Transverse colon (tissue), 4 donors: ENCODE measurements at regions not wholly inside any gene's neighbourhood (a gene's known extent, or its start where the extent isn't known, plus 50 kb on each side); places are given as distances from the start of the nearest gene placed in this dataset.

Source experiments
- DNase-seq: peaks from one replicate; pipeline ENCODE4 v3.0.0-alpha.2; 2019
- H3K27ac ChIP-seq, 4 donors: fragments of 200-600 bp; sonication (generic); 2 replicates each; pipeline ENCODE4 v1.5.1; 2016 to 2018; ENCODE audit warnings: inconsistent platforms in 4 of 4
- H3K27me3 ChIP-seq: fragments of 200-600 bp; sonication (generic); 2 replicates; pipeline ENCODE4 v1.5.1; 2017; ENCODE audit warnings: inconsistent platforms
- H3K36me3 ChIP-seq, 4 donors: fragments of 200-600 bp; sonication (generic); 2 replicates each; pipeline ENCODE4 v1.5.1; 2017 to 2019; ENCODE audit warnings: inconsistent platforms in 4 of 4
- H3K4me1 ChIP-seq, 4 donors: fragments of 200-600 bp; sonication (generic); 2 replicates each; pipeline ENCODE4 v1.5.1; 2017 to 2020; ENCODE audit warnings: inconsistent platforms in 4 of 4
- H3K4me3 ChIP-seq, 4 donors: fragments of 200-600 bp; sonication (generic); 1 replicate in 1 of 4; 2 replicates in 3 of 4; pipeline versions ENCODE4 v1.5.1 to v1.6.1; 2017 to 2019; ENCODE audit warnings: inconsistent platforms in 4 of 4
- H3K9me3 ChIP-seq, 2 donors: fragments of 200-600 bp; sonication (generic); 2 replicates each; pipeline ENCODE4 v1.5.1; 2017 to 2019; ENCODE audit warnings: inconsistent platforms in 2 of 2
- EP300 ChIP-seq: sonication (generic); formaldehyde crosslinking; IDR thresholded peaks from one replicate; pipeline ENCODE4 v1.6.1; 2017; ENCODE audit warnings: antibody characterized with exemption, low read depth
- POLR2A ChIP-seq: fragments of 450-650 bp; IDR thresholded peaks from one replicate; pipeline ENCODE4 v1.6.1; 2016; ENCODE audit warnings: antibody characterized with exemption, mild to moderate bottlenecking, moderate library complexity
- POLR2AphosphoS5 ChIP-seq, 3 donors: sonication (generic); formaldehyde crosslinking; IDR thresholded peaks; one replicate each; pipeline ENCODE4 v1.6.1; 2016; ENCODE audit warnings: antibody characterized with exemption in 3 of 3
- WGBS, 2 donors: methylation state at CpG; one replicate each; pipeline ENCODE4 v1.1.5; 2018; ENCODE audit warnings: low coverage in 1 of 2; 5-methylcytosine and 5-hydroxymethylcytosine counted together
- in situ Hi-C, 4 donors: fragments of 200-750 bp; cut with MboI; loops; one replicate each; pipeline versions ENCODE4 v1.15.0 to v1.15.1; 2017; ENCODE audit warnings: low sequenced_read_pairs in 3 of 4, low pct_ligation_motif_present in 1 of 4, low pct_unique_long_range_greater_than_20kb in 1 of 4
- intact Hi-C: fragments of 100-400 bp; cut with DNase I; formaldehyde crosslinking; loops from one replicate; pipeline ENCODE4 v1.15.1; 2023; ENCODE audit warnings: low total_unique reads
- TF ChIP-seq, protein P1 (sequence below), 5 experiments: fragments of 200-600 bp in 3 of 5; fragments of 450-650 bp in 2 of 5; sonication (generic) in 3 of 5; IDR thresholded peaks; 1 replicate in 2 of 5; 2 replicates in 3 of 5; pipeline ENCODE4 v1.5.1; 2016 to 2017; ENCODE audit warnings: antibody characterized with exemption in 5 of 5, inconsistent platforms in 3 of 5, mild to moderate bottlenecking in 2 of 5, moderate library complexity in 1 of 5

DNA sequence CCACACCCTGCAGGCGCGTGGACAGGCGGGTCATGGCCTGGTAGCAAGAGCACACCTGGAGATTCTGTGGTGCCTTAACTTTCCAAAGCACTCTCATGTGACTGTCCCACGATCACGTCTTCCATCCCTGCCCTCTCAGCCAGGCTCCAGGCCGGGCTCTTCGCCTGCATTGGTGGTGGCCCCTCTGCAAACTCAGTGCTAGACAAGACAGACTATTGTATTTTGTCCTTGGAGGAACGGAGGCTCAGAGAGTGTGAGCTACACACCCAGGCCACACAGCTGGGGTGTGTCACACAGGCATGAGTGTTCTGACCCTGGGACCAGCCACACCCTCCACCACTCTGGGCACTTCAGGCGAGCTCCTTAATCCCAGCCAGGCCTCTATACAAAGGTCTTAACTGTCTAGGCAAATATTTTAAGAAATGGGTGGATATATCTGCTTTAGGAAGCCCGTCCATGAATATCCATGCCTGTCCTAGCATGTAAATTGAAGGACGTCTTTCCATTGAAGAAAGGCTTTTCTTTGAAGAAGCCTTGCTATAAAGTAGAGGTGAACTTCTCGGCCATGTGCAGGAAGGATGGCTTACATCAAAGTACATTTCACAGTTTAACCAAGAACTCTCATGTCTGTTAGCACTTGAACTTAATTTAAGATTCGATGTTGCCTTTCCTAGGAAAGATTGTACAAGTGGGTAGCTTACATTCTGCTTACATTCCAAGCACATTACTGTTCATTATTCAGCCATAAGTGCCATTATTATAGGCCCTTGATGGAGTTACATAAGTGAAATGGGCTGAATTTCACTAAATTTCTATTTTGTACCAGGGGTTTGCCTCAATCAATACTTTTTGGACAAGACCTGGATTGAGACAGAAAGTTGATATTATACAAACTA is 263.9 kb downstream of the DLL1 start:
- intact Hi-C loops = no loop called here
- TF ChIP-seq POLR2A (no peak), POLR2AphosphoS5 (IDR thresholded peaks at IDR 0.05) (peak in 1 of 3 donors; percentile 43)
- Histone ChIP-seq H3K36me3 (no peaks in the 10 kb centered on the region), H3K4me3 (no peak overlapping the region), H3K27me3 (peaks cover 11% of the 10 kb centered on the region), H3K27ac (peak overlapping the region; percentile 23 to 74 (median 38)), H3K9me3 (no peaks in the 10 kb centered on the region), H3K4me1 (peaks cover 16 to 32% (median 18%) of the 10 kb centered on the region in 4 donors)
- no peak for DNase-seq
- in situ Hi-C loops = no loop called here
- WGBS, 2 donors = 63 to 66% methylated on average over 4 to 13 of the region's 13 CpGs

GRCh38 chr6:170025935-170026750 is 264.7 kb downstream of the DLL1 start:
- TF ChIP-seq POLR2A (no peak), EP300 (no peak), POLR2AphosphoS5 (IDR thresholded peaks at IDR 0.05) (peak; percentile 18 to 26 (median 24))
- TF ChIP-seq, protein P1, sequence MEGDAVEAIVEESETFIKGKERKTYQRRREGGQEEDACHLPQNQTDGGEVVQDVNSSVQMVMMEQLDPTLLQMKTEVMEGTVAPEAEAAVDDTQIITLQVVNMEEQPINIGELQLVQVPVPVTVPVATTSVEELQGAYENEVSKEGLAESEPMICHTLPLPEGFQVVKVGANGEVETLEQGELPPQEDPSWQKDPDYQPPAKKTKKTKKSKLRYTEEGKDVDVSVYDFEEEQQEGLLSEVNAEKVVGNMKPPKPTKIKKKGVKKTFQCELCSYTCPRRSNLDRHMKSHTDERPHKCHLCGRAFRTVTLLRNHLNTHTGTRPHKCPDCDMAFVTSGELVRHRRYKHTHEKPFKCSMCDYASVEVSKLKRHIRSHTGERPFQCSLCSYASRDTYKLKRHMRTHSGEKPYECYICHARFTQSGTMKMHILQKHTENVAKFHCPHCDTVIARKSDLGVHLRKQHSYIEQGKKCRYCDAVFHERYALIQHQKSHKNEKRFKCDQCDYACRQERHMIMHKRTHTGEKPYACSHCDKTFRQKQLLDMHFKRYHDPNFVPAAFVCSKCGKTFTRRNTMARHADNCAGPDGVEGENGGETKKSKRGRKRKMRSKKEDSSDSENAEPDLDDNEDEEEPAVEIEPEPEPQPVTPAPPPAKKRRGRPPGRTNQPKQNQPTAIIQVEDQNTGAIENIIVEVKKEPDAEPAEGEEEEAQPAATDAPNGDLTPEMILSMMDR (IDR thresholded peaks at IDR 0.05) = no peak
- in situ Hi-C loops (no loop called here), intact Hi-C loops (no loop called here)
- H3K36me3 ChIP-seq = no peaks in the 10 kb centered on the region
- peaks cover 14 to 29% (median 16%) of the 10 kb centered on the region in 4 donors for H3K4me1 ChIP-seq
- no peak overlapping the region for H3K4me3 ChIP-seq
- H3K27me3 ChIP-seq = peaks cover 11% of the 10 kb centered on the region
- DNase-seq = peak; percentile 59
- H3K9me3 ChIP-seq = no peaks in the 10 kb centered on the region
- WGBS, 2 donors = 71% methylated on average over 20 of the region's 23 CpGs; no CpG with 5 or more reads in 1 of the 2 donors
- peak overlapping the region in 2 of 4 donors; percentile 27 to 74 for H3K27ac ChIP-seq

DNA sequence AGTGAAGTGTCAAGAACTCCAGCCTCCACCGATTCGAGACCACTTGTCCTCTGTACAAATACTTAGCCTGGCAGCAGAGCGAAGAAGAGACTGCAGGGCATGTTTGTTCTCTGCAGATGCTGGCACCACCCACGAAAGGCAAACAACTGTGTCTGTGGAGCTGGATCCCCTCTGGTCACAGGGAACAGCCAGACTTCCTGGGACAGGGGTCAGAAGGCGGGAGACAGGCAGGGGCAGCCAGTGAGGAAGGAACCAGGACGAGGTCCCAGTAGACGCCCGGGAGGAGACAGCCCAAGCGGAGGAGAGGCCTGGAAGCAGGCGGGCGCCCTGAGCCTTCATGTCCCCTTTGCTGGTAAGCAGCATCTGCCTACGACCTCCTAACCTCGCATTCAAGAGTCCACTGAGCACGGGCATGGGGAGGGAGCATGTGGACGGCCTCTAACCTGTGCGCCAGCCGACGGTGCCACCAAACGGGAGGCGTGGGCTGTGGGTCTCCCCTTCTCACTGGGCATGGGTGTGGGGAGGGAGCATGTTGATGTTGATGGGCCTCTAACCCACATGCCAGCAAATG is 265.5 kb downstream of the DLL1 start:
- DNase-seq = no peak
- Histone ChIP-seq H3K27ac (peak overlapping the region; percentile 24 to 74 (median 32)), H3K27me3 (peaks cover 11% of the 10 kb centered on the region), H3K36me3 (no peaks in the 10 kb centered on the region), H3K4me1 (peaks cover 13 to 25% (median 15%) of the 10 kb centered on the region in 4 donors), H3K4me3 (no peak overlapping the region), H3K9me3 (no peaks in the 10 kb centered on the region)
- WGBS, 2 donors = 60 to 77% methylated on average over 2 to 20 of the region's 20 CpGs
- intact Hi-C loops = no loop called here
- in situ Hi-C loops = no loop called here
- no peak for TF ChIP-seq EP300
- TF ChIP-seq POLR2A = no peak
- TF ChIP-seq, protein P1 (IDR thresholded peaks at IDR 0.05) = no peak
- TF ChIP-seq POLR2AphosphoS5 (IDR thresholded peaks at IDR 0.05) = no peak

DNA sequence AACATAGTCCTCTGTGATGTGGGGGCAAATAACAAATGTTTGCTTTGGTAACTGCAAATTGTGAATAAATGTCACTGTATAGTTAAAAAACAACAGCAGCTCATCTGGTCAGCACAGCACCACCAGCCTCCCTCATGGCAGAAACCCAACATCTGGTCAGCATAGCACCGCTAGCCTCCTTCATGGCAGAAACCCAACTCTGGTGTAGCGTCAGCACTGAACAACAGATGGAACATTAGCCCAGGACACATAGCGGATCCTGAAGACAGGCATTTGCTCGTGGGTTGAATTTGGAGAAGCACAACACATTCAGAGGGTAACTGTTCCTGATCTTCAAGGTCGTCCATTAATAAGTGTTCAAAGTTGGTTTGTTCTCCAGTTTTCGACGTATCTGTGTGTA is 265.9 kb downstream of the DLL1 start:
- H3K36me3 ChIP-seq = no peaks in the 10 kb centered on the region
- TF ChIP-seq POLR2AphosphoS5 (IDR thresholded peaks at IDR 0.05) = peak; percentile 43 to 70 (median 57)
- TF ChIP-seq, protein P1 (IDR thresholded peaks at IDR 0.05) = no peak
- peak; percentile 59 for DNase-seq
- H3K4me3 ChIP-seq = no peak overlapping the region
- in situ Hi-C loops (no loop called here), intact Hi-C loops (no loop called here)
- no peaks in the 10 kb centered on the region for H3K9me3 ChIP-seq
- H3K4me1 ChIP-seq = peaks cover 13 to 25% (median 15%) of the 10 kb centered on the region in 4 donors
- WGBS, 2 donors = 63 to 67% methylated on average over 3 to 7 of the region's 7 CpGs
- H3K27ac ChIP-seq = peak overlapping the region; percentile 24 to 74 (median 32)
- peaks cover 11% of the 10 kb centered on the region for H3K27me3 ChIP-seq
